Retina (tissue), 1 donor: ENCODE measurements at regions not wholly inside any gene's neighbourhood (a gene's known extent, or its start where the extent isn't known, plus 50 kb on each side); places are given as distances from the start of the nearest gene placed in this dataset.
"Not testable (repeated sequence)": the region's sequence is repeated elsewhere in the genome, so short reads cannot be mapped to it uniquely, and the experiment has no call there.

Experiments
- DNase-seq: peaks from one replicate; pipeline ENCODE4 v3.0.0-alpha.2; 2016

DNA sequence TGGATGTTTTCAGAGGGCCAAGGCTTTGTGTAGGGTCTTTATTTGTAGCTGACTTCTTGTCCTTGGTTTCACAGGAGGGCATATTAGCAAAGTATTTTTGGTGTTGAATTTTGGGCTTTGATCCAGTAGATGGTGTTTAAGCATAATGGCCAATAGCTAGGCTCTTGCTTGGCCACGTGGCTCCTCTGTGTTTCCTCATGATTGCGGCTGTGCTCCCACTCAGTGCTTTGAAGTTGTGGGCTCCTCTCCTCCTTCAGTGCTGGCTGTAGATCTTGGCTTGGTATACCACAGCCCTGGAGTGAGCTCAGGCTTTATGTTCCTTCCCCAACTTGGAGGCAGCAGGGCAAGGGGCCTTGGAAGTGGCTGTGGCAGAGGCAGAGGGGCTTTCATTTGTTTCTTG lies 107.2 kb upstream of the CENPE start:
- DNase-seq, result no peak

DNA sequence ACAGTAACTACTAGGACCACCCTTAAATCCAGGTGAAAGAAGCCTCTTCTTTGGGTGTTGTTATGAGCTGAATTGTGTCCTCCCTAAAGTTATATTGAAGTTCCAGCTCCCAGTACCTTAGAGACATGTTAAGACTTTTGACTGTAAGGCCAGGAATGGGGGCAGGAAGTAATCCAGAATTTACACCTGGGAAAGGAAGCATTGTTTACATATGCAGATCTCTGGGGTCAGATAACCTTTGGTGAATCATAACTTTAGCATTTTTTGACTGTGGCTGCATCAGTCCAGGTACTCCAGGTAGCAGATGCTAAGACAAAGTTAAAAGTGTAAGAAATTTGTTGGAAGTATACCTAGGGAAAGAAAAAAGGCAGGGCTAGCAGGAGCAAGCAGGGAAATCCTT lies 104.9 kb upstream of the CENPE start:
- DNase-seq, result no peak

DNA sequence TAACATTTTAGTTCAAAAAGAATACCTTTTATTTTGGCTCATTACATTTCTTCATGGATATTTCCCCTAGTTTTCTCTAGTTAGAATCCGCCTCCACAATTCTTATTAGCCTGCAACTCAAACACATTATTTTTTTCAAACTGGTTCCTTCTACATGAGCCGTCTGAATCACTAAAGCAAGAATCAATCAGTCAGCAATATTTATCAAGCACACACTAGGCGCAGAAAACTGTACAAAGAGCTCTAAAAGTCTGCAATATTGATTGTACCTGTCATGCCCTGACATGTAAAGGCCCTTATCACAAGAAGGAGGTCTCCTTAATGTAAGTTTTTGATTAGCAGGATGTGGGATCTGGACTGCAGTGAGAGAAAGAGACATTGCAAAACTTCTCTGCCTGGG lies 94.8 kb upstream of the CENPE start:
- DNase-seq, result no peak

DNA sequence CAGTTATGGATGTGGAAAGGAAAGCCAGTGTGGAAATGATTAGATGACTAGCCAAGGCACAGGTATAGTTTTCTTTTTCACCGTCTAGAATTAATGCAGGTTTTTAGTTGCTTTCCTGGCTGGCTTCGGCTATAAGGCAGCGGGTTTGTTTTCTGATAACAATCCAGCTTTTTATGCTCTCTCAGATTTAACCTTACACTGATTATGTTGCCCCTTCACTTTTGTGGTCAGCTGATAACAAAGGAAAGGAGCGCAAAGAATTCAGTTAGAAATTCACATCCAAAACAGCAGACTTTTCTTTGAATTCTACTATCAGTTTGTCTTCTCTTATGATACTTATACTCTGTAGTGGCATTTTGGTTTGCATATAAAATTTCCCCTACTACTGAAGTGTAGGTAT lies 94.2 kb upstream of the CENPE start:
- no peak for DNase-seq

DNA sequence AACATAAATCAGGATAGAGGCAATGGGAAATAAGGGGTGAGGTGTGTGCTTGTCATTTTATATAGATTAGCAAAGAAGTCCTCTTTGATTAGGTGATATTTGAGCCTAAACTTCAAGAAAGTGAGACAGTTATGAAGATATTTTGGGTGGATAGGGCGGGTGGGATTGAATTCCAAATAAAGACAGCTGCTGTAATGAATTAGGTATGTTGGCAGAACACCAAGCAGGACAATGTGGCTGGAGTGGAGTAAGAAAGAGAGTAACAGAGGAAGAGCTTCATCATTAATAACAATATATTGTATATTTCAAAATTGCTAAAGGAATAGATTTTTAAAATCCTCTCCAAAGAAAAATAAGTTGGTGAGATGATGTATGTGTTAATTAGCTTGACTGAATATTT lies 91.0 kb upstream of the CENPE start:
- no peak for DNase-seq

DNA sequence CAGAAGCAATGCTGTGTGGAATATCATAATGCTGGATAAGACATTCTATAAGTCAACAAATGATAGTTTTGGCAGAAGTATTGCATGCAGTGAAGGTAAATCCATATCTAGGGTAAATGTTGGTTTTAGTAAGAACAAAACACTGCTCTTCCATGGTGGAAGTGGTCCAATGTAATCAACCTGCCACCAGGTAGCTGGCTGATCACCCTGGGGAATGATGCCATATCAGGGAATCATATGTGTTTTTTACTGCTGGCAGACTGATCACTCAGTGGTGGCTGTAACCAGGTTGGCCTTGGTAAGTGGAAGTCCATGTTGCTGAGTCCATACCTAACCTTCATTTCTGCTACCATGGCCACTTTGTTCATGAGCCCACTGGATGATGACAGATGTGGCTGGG lies 74.0 kb upstream of the CENPE start:
- DNase-seq, result no peak

DNA sequence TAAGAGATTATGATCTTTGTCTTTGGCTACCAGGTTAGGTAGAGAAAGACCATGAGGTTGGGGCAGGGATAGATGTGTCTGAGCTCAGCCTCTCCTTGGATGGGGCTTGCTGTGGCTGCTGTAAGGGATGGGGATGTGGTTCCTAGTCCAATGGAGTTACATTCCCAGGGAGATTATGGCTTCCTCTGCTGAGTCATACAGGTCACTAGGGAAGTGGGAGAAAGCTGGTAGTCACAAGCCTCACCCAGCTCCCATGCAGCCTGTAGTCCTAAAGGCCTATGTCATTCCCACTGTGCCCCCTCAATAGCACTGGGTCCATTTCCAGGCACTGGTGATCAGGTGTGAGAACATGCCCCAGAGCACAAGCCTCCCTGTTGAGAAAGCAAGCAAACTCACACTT lies 70.6 kb upstream of the CENPE start:
- DNase-seq, result no peak

DNA sequence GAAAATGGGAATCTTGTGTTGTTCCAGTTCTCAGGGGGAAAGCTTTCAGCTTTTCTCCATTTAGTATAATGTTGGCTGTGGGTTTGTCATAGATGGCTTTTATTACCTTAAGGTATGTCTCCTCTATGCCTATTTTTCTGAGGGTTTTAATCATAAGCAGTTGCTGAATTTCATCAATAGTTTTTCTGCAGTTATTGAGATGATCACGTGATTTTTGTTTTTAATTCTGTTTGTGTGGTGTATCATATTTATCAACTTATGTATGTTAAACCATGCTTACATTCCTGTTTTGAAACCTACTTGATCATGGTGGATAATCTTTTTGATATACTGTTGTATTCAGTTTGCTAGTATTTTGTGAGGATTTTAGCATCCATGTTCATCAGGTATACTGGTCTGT lies 66.8 kb upstream of the CENPE start:
- DNase-seq, result no peak

DNA sequence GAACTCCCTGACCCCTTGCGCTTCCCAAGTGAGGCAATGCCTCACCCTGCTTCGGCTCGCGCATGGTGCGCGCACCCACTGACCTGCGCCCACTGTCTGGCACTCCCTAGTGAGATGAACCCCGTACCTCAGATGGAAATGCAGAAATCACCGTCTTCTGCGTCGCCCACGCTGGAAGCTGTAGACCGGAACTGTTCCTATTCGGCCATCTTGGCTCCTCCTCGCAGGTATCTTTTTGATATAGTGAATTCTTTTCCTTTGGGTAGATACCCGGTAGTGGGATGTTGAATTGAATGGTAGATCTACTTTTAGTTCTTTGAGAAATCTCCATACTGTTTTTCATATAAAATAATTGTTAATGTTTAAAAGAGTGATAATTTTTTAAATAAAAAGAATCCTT lies 57.9 kb upstream of the CENPE start:
- DNase-seq, result not testable (repeated sequence)
